Transverse colon (tissue), 4 donors: ENCODE measurements at regions not wholly inside any gene's neighbourhood (a gene's known extent, or its start where the extent isn't known, plus 50 kb on each side); places are given as distances from the start of the nearest gene placed in this dataset.
"Not testable (repeated sequence)": the region's sequence is repeated elsewhere in the genome, so short reads cannot be mapped to it uniquely, and the experiment has no call there.

Source experiments
- DNase-seq: peaks from one replicate; pipeline ENCODE4 v3.0.0-alpha.2; 2019
- H3K27ac ChIP-seq, 4 donors: fragments of 200-600 bp; sonication (generic); 2 replicates each; pipeline ENCODE4 v1.5.1; 2016 to 2018; ENCODE audit warnings: inconsistent platforms in 4 of 4
- H3K27me3 ChIP-seq: fragments of 200-600 bp; sonication (generic); 2 replicates; pipeline ENCODE4 v1.5.1; 2017; ENCODE audit warnings: inconsistent platforms
- H3K36me3 ChIP-seq, 4 donors: fragments of 200-600 bp; sonication (generic); 2 replicates each; pipeline ENCODE4 v1.5.1; 2017 to 2019; ENCODE audit warnings: inconsistent platforms in 4 of 4
- H3K4me1 ChIP-seq, 4 donors: fragments of 200-600 bp; sonication (generic); 2 replicates each; pipeline ENCODE4 v1.5.1; 2017 to 2020; ENCODE audit warnings: inconsistent platforms in 4 of 4
- H3K4me3 ChIP-seq, 4 donors: fragments of 200-600 bp; sonication (generic); 1 replicate in 1 of 4; 2 replicates in 3 of 4; pipeline versions ENCODE4 v1.5.1 to v1.6.1; 2017 to 2019; ENCODE audit warnings: inconsistent platforms in 4 of 4
- H3K9me3 ChIP-seq, 2 donors: fragments of 200-600 bp; sonication (generic); 2 replicates each; pipeline ENCODE4 v1.5.1; 2017 to 2019; ENCODE audit warnings: inconsistent platforms in 2 of 2
- CTCF ChIP-seq, 5 experiments: fragments of 200-600 bp in 3 of 5; fragments of 450-650 bp in 2 of 5; sonication (generic) in 3 of 5; IDR thresholded peaks; 1 replicate in 2 of 5; 2 replicates in 3 of 5; pipeline ENCODE4 v1.5.1; 2016 to 2017; ENCODE audit warnings: antibody characterized with exemption in 5 of 5, inconsistent platforms in 3 of 5, mild to moderate bottlenecking in 2 of 5, moderate library complexity in 1 of 5
- EP300 ChIP-seq: sonication (generic); formaldehyde crosslinking; IDR thresholded peaks from one replicate; pipeline ENCODE4 v1.6.1; 2017; ENCODE audit warnings: antibody characterized with exemption, low read depth
- POLR2A ChIP-seq: fragments of 450-650 bp; IDR thresholded peaks from one replicate; pipeline ENCODE4 v1.6.1; 2016; ENCODE audit warnings: antibody characterized with exemption, mild to moderate bottlenecking, moderate library complexity
- POLR2AphosphoS5 ChIP-seq, 3 donors: sonication (generic); formaldehyde crosslinking; IDR thresholded peaks; one replicate each; pipeline ENCODE4 v1.6.1; 2016; ENCODE audit warnings: antibody characterized with exemption in 3 of 3
- WGBS, 2 donors: methylation state at CpG; one replicate each; pipeline ENCODE4 v1.1.5; 2018; ENCODE audit warnings: low coverage in 1 of 2; 5-methylcytosine and 5-hydroxymethylcytosine counted together
- in situ Hi-C, 4 donors: fragments of 200-750 bp; cut with MboI; loops; one replicate each; pipeline versions ENCODE4 v1.15.0 to v1.15.1; 2017; ENCODE audit warnings: low sequenced_read_pairs in 3 of 4, low pct_ligation_motif_present in 1 of 4, low pct_unique_long_range_greater_than_20kb in 1 of 4
- intact Hi-C: fragments of 100-400 bp; cut with DNase I; formaldehyde crosslinking; loops from one replicate; pipeline ENCODE4 v1.15.1; 2023; ENCODE audit warnings: low total_unique reads

GRCh38 chr14:53621433-53621832 lies 335.2 kb downstream of the BMP4 start:
- no peak overlapping the region for H3K4me3 ChIP-seq
- no peak for DNase-seq
- intact Hi-C loops (no loop called here), in situ Hi-C loops (no loop called here)
- no peak overlapping the region for H3K27ac ChIP-seq
- H3K36me3 ChIP-seq: no peaks in the 10 kb centered on the region
- WGBS, 2 donors: 71 to 82% methylated on average over 2 to 3 of the region's 3 CpGs
- no peaks in the 10 kb centered on the region for H3K27me3 ChIP-seq
- TF ChIP-seq CTCF (IDR thresholded peaks at IDR 0.05) (no peak), POLR2AphosphoS5 (IDR thresholded peaks at IDR 0.05) (no peak), POLR2A (no peak), EP300 (no peak)
- H3K4me1 ChIP-seq: peaks cover 0 to 8% (median 0%) of the 10 kb centered on the region in 4 donors
- H3K9me3 ChIP-seq: no peaks in the 10 kb centered on the region

- intact Hi-C loops: no loop called here
Observed at GRCh38 chr14:53620890-53621289, 335.7 kb downstream of the BMP4 start.

GRCh38 chr14:53620317-53620716 lies 336.3 kb downstream of the BMP4 start:
- in situ Hi-C loops: no loop called here
- Histone ChIP-seq H3K4me1 (peaks cover 0 to 8% (median 0%) of the 10 kb centered on the region in 4 donors), H3K27me3 (no peaks in the 10 kb centered on the region), H3K4me3 (no peak overlapping the region), H3K9me3 (no peaks in the 10 kb centered on the region), H3K36me3 (no peaks in the 10 kb centered on the region), H3K27ac (peak overlapping the region; percentile 5 to 54 (median 45))
- 51 to 59% methylated on average over 2 of the region's 2 CpGs for WGBS, 2 donors
- TF ChIP-seq CTCF (IDR thresholded peaks at IDR 0.05): no peak
- no peak for TF ChIP-seq EP300
- TF ChIP-seq POLR2A: no peak
- TF ChIP-seq POLR2AphosphoS5 (IDR thresholded peaks at IDR 0.05): no peak
- DNase-seq: no peak
- intact Hi-C loops: no loop called here

More at GRCh38 chr14:53620890-53621289, 335.7 kb downstream of the BMP4 start:
- H3K36me3 ChIP-seq: no peaks in the 10 kb centered on the region
- H3K27me3 ChIP-seq: no peaks in the 10 kb centered on the region
- H3K27ac ChIP-seq: peak overlapping the region in 1 of 4 donors; percentile 5
- no peaks in the 10 kb centered on the region for H3K9me3 ChIP-seq
- TF ChIP-seq POLR2A (no peak), POLR2AphosphoS5 (IDR thresholded peaks at IDR 0.05) (no peak), CTCF (IDR thresholded peaks at IDR 0.05) (no peak), EP300 (no peak)
- peaks cover 0 to 8% (median 0%) of the 10 kb centered on the region in 4 donors for H3K4me1 ChIP-seq
- DNase-seq: no peak
- in situ Hi-C loops: no loop called here
- no peak overlapping the region for H3K4me3 ChIP-seq
- 71 to 100% methylated on average over 1 of the region's 1 CpG for WGBS, 2 donors

- TF ChIP-seq POLR2A (no peak), CTCF (IDR thresholded peaks at IDR 0.05) (no peak), POLR2AphosphoS5 (IDR thresholded peaks at IDR 0.05) (no peak), EP300 (no peak)
Observed at GRCh38 chr14:53619691-53620231, 336.9 kb downstream of the BMP4 start.

GRCh38 chr14:53616536-53616935 lies 340.1 kb downstream of the BMP4 start:
- H3K36me3 ChIP-seq, H3K27ac ChIP-seq, intact Hi-C loops, in situ Hi-C loops, DNase-seq, H3K27me3 ChIP-seq, H3K9me3 ChIP-seq, H3K4me3 ChIP-seq: not testable (repeated sequence)
- 88 to 90% methylated on average over 2 of the region's 2 CpGs for WGBS, 2 donors
- H3K4me1 ChIP-seq: peaks cover 0 to 16% (median 5%) of the 10 kb centered on the region in 4 donors

More at GRCh38 chr14:53619691-53620231, 336.9 kb downstream of the BMP4 start:
- Histone ChIP-seq H3K4me3 (no peak overlapping the region), H3K4me1 (peaks cover 0 to 8% (median 0%) of the 10 kb centered on the region in 4 donors), H3K27ac (peak overlapping the region; percentile 5 to 54 (median 45)), H3K27me3 (no peaks in the 10 kb centered on the region), H3K36me3 (no peaks in the 10 kb centered on the region), H3K9me3 (no peaks in the 10 kb centered on the region)
- WGBS, 2 donors: 79 to 86% methylated on average over 1 to 3 of the region's 3 CpGs
- no peak for DNase-seq
- in situ Hi-C loops (no loop called here), intact Hi-C loops (no loop called here)
